ENCODE measurements at regions not wholly inside any gene's neighbourhood (a gene's known extent, or its start where the extent isn't known, plus 50 kb on each side); places are given as distances from the start of the nearest gene placed in this dataset.

DNA sequence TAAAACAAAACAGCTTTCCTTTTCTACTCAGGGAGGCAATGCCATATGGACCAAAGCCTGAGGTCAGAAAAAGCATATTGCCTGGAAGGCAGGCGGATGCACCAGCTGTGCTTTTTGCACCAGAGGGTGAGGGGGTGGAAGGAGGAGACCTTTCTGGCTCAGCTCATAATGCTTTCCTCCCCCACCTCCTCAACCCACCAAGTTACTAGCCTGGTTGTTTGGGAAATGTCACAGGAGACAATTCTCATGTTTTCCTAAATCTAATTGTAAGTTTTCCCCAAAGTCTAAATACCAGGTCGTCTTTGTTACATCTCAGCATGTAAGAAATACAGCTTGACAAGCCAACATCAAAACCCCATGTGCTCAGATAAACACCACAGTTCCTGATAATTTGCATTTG, 72.6 kb upstream of the DMRTA1 start:
- DNase-seq: no peak
- intact Hi-C loops (cut with micrococcal nuclease): no loop called here
- no peak for ATAC-seq

DNA sequence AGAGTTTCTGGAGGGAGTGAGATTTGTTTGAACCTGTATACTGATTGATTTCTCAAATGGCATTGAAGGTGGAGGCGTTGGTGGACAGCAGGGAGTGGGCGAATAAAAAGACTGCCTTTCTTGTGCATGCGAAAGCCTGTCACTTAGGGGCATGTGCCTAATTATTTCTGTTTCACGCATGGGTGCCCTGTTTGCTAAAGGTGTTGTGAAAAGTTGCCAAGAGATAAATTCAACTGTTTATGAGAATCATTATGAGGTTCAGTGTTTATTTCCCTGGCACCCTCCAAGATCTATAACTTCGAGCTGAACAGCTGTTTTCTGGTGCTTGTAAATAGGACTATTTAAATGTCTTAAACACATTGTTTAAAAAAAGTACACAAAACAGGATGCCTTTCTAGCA, 67.4 kb upstream of the DMRTA1 start:
- intact Hi-C loops (cut with micrococcal nuclease): no loop called here
- ATAC-seq (no peak), DNase-seq (no peak)

- no peak for ATAC-seq
- intact Hi-C loops (cut with micrococcal nuclease): no loop called here
Measured at GRCh38 chr9:22381170-22381569, 65.5 kb upstream of the DMRTA1 start.

GRCh38 chr9:22382331-22382730, 64.3 kb upstream of the DMRTA1 start:
- no peak for ATAC-seq
- DNase-seq: no peak
- intact Hi-C loops (cut with micrococcal nuclease): no loop called here

More at GRCh38 chr9:22381170-22381569, 65.5 kb upstream of the DMRTA1 start:
- DNase-seq: no peak

DNA sequence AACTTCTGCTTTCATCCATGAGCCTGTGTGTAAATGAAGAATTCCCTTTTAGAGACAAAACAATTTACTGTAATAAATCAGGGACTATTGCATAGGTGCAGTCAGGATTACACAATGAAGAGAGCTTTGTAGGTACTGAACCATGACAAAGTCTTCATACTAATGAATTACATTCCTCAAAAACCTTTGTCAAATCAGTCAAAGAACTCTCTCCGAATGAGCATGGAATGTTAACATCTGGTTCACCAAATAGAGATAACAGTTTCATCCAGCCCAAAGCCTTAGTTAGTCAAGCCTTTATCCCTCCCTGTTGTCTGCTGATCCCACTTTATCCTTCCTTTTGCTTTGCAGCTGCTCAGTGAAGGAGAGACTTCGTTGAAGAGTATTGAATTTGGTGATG, 62.9 kb upstream of the DMRTA1 start:
- ATAC-seq: no peak
- intact Hi-C loops (cut with micrococcal nuclease): no loop called here
- DNase-seq: no peak

DNA sequence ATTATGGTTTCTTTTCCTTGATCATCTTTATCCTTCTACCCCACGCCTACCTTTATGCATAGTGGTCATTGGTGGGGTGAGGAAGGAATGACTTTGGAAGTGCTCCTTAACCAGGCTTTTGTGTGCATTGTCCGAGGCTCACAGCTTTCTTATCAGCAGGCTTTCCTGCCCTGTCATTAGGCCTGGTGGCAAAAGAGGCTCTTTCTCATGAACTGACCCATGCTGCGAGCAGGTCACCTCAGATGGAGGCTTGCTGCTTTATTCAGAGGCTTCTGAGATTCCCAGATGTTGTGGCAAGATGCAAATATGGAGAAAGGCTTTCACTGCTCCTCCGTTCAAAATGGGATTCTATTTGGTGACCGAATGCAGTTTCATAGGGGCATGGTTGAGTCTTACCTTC, 57.4 kb upstream of the DMRTA1 start:
- DNase-seq (no peak), ATAC-seq (no peak)
- intact Hi-C loops (cut with micrococcal nuclease): no loop called here

- DNase-seq (no peak), ATAC-seq (no peak)
- intact Hi-C loops (cut with micrococcal nuclease): no loop called here
Measured at GRCh38 chr9:22392523-22392922, 54.1 kb upstream of the DMRTA1 start.

GRCh38 chr9:22395687-22396141, 50.9 kb upstream of the DMRTA1 start:
- intact Hi-C loops (cut with micrococcal nuclease): no loop called here
- no peak for ATAC-seq
- no peak for DNase-seq
